IMR-90 (cell line): ENCODE measurements at regions not wholly inside any gene's neighbourhood (a gene's known extent, or its start where the extent isn't known, plus 50 kb on each side); places are given as distances from the start of the nearest gene placed in this dataset.

Source experiments
- ATAC-seq: fragments of 200-7000 bp; cut with Tn5 transposase; 2 replicates; pipeline ENCODE4 v1.9.1; 2020; ENCODE audit warnings: low read depth, mild to moderate bottlenecking, moderate library complexity
- BruUV-seq: library from RNA; stranded (reverse); fragments of 400-500 nt; replicated peaks from 2 replicates; lab custom pipeline; 2021; lab: Mats Ljungman, UMichigan
- CTCF ChIA-PET: fragments of 300-600 bp; formaldehyde crosslinking; extraction: SDS; loops from one replicate; lab custom pipeline; 2021; ENCODE audit warnings: antibody characterized with exemption; lab: Yijun Ruan, JAX
- POLR2A ChIA-PET: fragments of 300-600 bp; sonication (Branson Sonifier 250); formaldehyde crosslinking; loops from one replicate; lab custom pipeline; 2022; ENCODE audit warnings: antibody characterized with exemption; ENCODE audit not compliant: unreplicated experiment; lab: Charles Lee
- DNase-seq: peaks from one replicate; pipeline ENCODE4 v3.0.0; 2013
- H2AFZ ChIP-seq: replicated peaks from 2 replicates; pipeline ENCODE3; 2013; ENCODE audit warnings: low read length, mild to moderate bottlenecking; ENCODE audit not compliant: poor library complexity
- H2AK5ac ChIP-seq: 2 replicates; pipeline ENCODE4 v1.6.1; 2013; ENCODE audit warnings: low read depth, low read length, inconsistent platforms
- H2AK9ac ChIP-seq: replicated peaks from 2 replicates; pipeline ENCODE3; 2013; ENCODE audit warnings: mild to moderate bottlenecking, low read depth, low read length, moderate library complexity; ENCODE audit not compliant: poor library complexity
- H2BK120ac ChIP-seq: 2 replicates; pipeline ENCODE4 v1.6.1; 2013; ENCODE audit warnings: low read depth, low read length, inconsistent platforms
- H2BK15ac ChIP-seq: 3 replicates; pipeline ENCODE4 v1.6.1; 2013; ENCODE audit warnings: low read depth, low read length, inconsistent platforms
- H2BK20ac ChIP-seq: 2 replicates; pipeline ENCODE4 v1.6.1; 2013; ENCODE audit warnings: low read depth, mild to moderate bottlenecking, inconsistent platforms, low read length, moderate library complexity
- H2BK5ac ChIP-seq: 2 replicates; pipeline ENCODE4 v1.6.1; 2013; ENCODE audit warnings: mild to moderate bottlenecking, low read depth, low read length, inconsistent platforms; ENCODE audit not compliant: poor library complexity, severe bottlenecking
- H3K14ac ChIP-seq: replicated peaks from 2 replicates; pipeline ENCODE4 v1.6.1; 2013; ENCODE audit warnings: low read depth, low read length, inconsistent platforms
- H3K18ac ChIP-seq: 2 replicates; pipeline ENCODE4 v1.6.1; 2013; ENCODE audit warnings: low read depth, low read length, control low read depth
- H3K23ac ChIP-seq: 2 replicates; pipeline ENCODE4 v1.6.1; 2013; ENCODE audit warnings: low read depth, low read length, inconsistent platforms
- H3K27ac ChIP-seq: 2 replicates; pipeline ENCODE4 v1.5.1; 2013; ENCODE audit warnings: mild to moderate bottlenecking, control low read depth, low read length; ENCODE audit not compliant: insufficient read depth
- H3K27me3 ChIP-seq: 2 replicates; pipeline ENCODE4 v1.6.1; 2013; ENCODE audit warnings: low read length; ENCODE audit not compliant: control insufficient read depth, insufficient read depth
- H3K36me3 ChIP-seq: 2 replicates; pipeline ENCODE4 v1.6.1; 2013; ENCODE audit warnings: low read length, mixed read lengths; ENCODE audit not compliant: control insufficient read depth, insufficient read depth
- H3K4ac ChIP-seq: 2 replicates; pipeline ENCODE4 v1.6.1; 2013; ENCODE audit warnings: low read depth, low read length, inconsistent platforms
- H3K4me1 ChIP-seq: 2 replicates; pipeline ENCODE4 v1.6.1; 2013; ENCODE audit warnings: low read length, mixed read lengths; ENCODE audit not compliant: control insufficient read depth, insufficient read depth
- H3K4me2 ChIP-seq: 2 replicates; pipeline ENCODE4 v1.6.1; 2013; ENCODE audit warnings: low read depth, mild to moderate bottlenecking, control low read depth, low read length, moderate library complexity
- H3K4me3 ChIP-seq: 2 replicates; pipeline ENCODE4 v1.5.1; 2013; ENCODE audit warnings: low read depth, mild to moderate bottlenecking, control low read depth, low read length, moderate library complexity; ENCODE audit not compliant: insufficient read depth
- H3K56ac ChIP-seq: 2 replicates; pipeline ENCODE4 v1.6.1; 2013; ENCODE audit warnings: low read length, inconsistent platforms; ENCODE audit not compliant: insufficient read depth; ENCODE audit errors: extremely low read depth
- H3K79me1 ChIP-seq, 2 experiments: 2 replicates each; pipeline ENCODE4 v1.6.1; 2013; ENCODE audit warnings: low read length in 2 of 2, inconsistent platforms in 1 of 2, low read depth in 1 of 2
- H3K9ac ChIP-seq: 2 replicates; pipeline ENCODE4 v1.6.1; 2013; ENCODE audit warnings: low read depth, low read length, control low read depth
- H3K9me1 ChIP-seq: 2 replicates; pipeline ENCODE4 v1.6.1; 2013; ENCODE audit warnings: low read length, inconsistent platforms; ENCODE audit not compliant: insufficient read depth
- H3K9me3 ChIP-seq: 2 replicates; pipeline ENCODE4 v1.6.1; 2013; ENCODE audit warnings: low read length; ENCODE audit not compliant: control insufficient read depth, insufficient read depth
- H4K20me1 ChIP-seq: 2 replicates; pipeline ENCODE4 v1.6.1; 2013; ENCODE audit warnings: low read length, inconsistent platforms; ENCODE audit not compliant: insufficient read depth
- H4K5ac ChIP-seq: 2 replicates; pipeline ENCODE4 v1.6.1; 2013; ENCODE audit warnings: mild to moderate bottlenecking, low read depth, low read length, control low read depth
- H4K8ac ChIP-seq, 2 experiments: 2 replicates each; pipeline ENCODE4 v1.6.1; 2013; ENCODE audit warnings: low read depth in 2 of 2, low read length in 2 of 2, control low read depth in 1 of 2, inconsistent platforms in 1 of 2
- H4K91ac ChIP-seq: 2 replicates; pipeline ENCODE4 v1.6.1; 2013; ENCODE audit warnings: low read depth, low read length, inconsistent platforms; ENCODE audit not compliant: insufficient read depth
- ELK1 ChIP-seq: fragments of 150-350 bp; IDR thresholded peaks from 2 replicates; pipeline ENCODE4 v1.6.1; 2016; ENCODE audit warnings: low read depth, mild to moderate bottlenecking, low read length, moderate library complexity, borderline replicate concordance
- WGBS, 2 experiments: methylation state at CpG; one replicate each; pipeline versions ENCODE4 v1.1.5 to v1.1.7; 2013; ENCODE audit warnings: missing lambda C conversion rate in 2 of 2; ENCODE audit not compliant: insufficient read length in 1 of 2; ENCODE audit errors: extremely low coverage in 2 of 2; 5-methylcytosine and 5-hydroxymethylcytosine counted together
- dilution Hi-C: fragments of 300-500 bp; cut with HindIII; formaldehyde crosslinking; loops from one replicate; pipeline ENCODE4 v1.14.3; 2018; ENCODE audit warnings: low sequenced_read_pairs; ENCODE audit not compliant: unreplicated experiment
- in situ Hi-C: fragments of 300-500 bp; cut with MboI; formaldehyde crosslinking; loops from 3 replicates; pipeline ENCODE4 v1.14.3; 2019; ENCODE audit warnings: low sequenced_read_pairs, inconsistent platforms, mixed read lengths
- intact Hi-C: fragments of 100-400 bp; cut with micrococcal nuclease; formaldehyde crosslinking; loops from 2 replicates; pipeline ENCODE4 v1.10.0; 2022

- Histone ChIP-seq H2AFZ (no peak overlapping the region), H4K8ac (no peak overlapping the region), H3K4me2 (no peak overlapping the region), H3K4me1 (no peaks in the 10 kb centered on the region), H2AK5ac (no peak overlapping the region), H3K4ac (no peak overlapping the region), H3K79me1 (no peaks in the 10 kb centered on the region), H3K27me3 (no peaks in the 10 kb centered on the region; the same call in 1 of the 2 replicates), H3K27ac (no peak overlapping the region), H2AK9ac (no peak overlapping the region), H2BK15ac (no peak overlapping the region), H3K36me3 (no peaks in the 10 kb centered on the region), H4K5ac (no peak overlapping the region), H3K56ac (no peak overlapping the region), H4K91ac (no peak overlapping the region), H2BK5ac (no peak overlapping the region), H3K9me1 (no peaks in the 10 kb centered on the region), H4K20me1 (no peaks in the 10 kb centered on the region), H3K23ac (no peak overlapping the region), H2BK120ac (no peak overlapping the region), H3K18ac (no peak overlapping the region), H3K9me3 (no peaks in the 10 kb centered on the region), H2BK20ac (no peak overlapping the region), H3K4me3 (no peak overlapping the region), H3K14ac (no peak overlapping the region), H3K9ac (no peak overlapping the region)
- in situ Hi-C loops, result no loop called here
- DNase-seq, result no peak
- dilution Hi-C loops, result no loop called here
- POLR2A ChIA-PET, result no interaction called here
- no CpG with 5 or more reads among the region's 3 CpGs for WGBS, 2 experiments
- intact Hi-C loops, result no loop called here
- CTCF ChIA-PET, result no interaction called here
- BruUV-seq, result no TSS peak
- no peak for ATAC-seq
- TF ChIP-seq ELK1, result no peak
Measured at GRCh38 chr3:162555761-162556160, 1059.2 kb downstream of the OTOL1 start.
